OCI-LY1 (cell line): ENCODE measurements at regions not wholly inside any gene's neighbourhood (a gene's known extent, or its start where the extent isn't known, plus 50 kb on each side); places are given as distances from the start of the nearest gene placed in this dataset.

ENCODE experiments used
- H2AFZ ChIP-seq: fragments of 200-600 bp; sonication (generic), shearing (Covaris generic); 2 replicates; pipeline ENCODE4 v1.6.0; 2014; ENCODE audit warnings: antibody characterized with exemption, mild to moderate bottlenecking, low read length
- H3F3A ChIP-seq: fragments of 200-600 bp; sonication (generic), shearing (Covaris generic); 2 replicates; pipeline ENCODE4 v1.6.0; 2014; ENCODE audit warnings: mild to moderate bottlenecking, antibody characterized with exemption, low read length, moderate library complexity; ENCODE audit not compliant: insufficient read depth
- H3K27ac ChIP-seq: fragments of 200-600 bp; sonication (generic); 2 replicates; pipeline ENCODE4 v1.5.1; 2014; ENCODE audit warnings: low read length, mixed run types, mild to moderate bottlenecking, low read depth; ENCODE audit not compliant: poor library complexity, severe bottlenecking
- H3K27me3 ChIP-seq: fragments of 200-600 bp; sonication (generic); 2 replicates; pipeline ENCODE4 v1.6.0; 2014; ENCODE audit warnings: antibody characterized with exemption, mild to moderate bottlenecking, low read length, moderate library complexity; ENCODE audit not compliant: insufficient read depth
- H3K36me3 ChIP-seq: fragments of 200-600 bp; sonication (generic); 2 replicates; pipeline ENCODE4 v1.6.1; 2014; ENCODE audit warnings: mild to moderate bottlenecking, antibody characterized with exemption, low read length, moderate library complexity, mixed read lengths; ENCODE audit not compliant: insufficient read depth
- H3K4me1 ChIP-seq: fragments of 200-600 bp; sonication (generic); 2 replicates; pipeline ENCODE4 v1.5.1; 2014; ENCODE audit warnings: mild to moderate bottlenecking, low read length, moderate library complexity; ENCODE audit not compliant: insufficient read depth, severe bottlenecking
- H3K4me2 ChIP-seq: fragments of 200-600 bp; sonication (generic), shearing (Covaris generic); 2 replicates; pipeline ENCODE4 v1.6.1; 2014; ENCODE audit warnings: low read length
- H3K4me3 ChIP-seq: fragments of 200-600 bp; sonication (generic); 2 replicates; pipeline ENCODE4 v1.5.1; 2014; ENCODE audit warnings: low read length, low read depth, mild to moderate bottlenecking, mixed read lengths; ENCODE audit not compliant: poor library complexity, severe bottlenecking
- H3K79me2 ChIP-seq: fragments of 200-600 bp; shearing (Covaris generic); 2 replicates; pipeline ENCODE4 v1.6.1; 2016; ENCODE audit warnings: mixed run types, low read length, mixed read lengths; ENCODE audit not compliant: insufficient read depth
- H3K9ac ChIP-seq: fragments of 200-600 bp; sonication (generic), shearing (Covaris generic); 2 replicates; pipeline ENCODE4 v1.6.1; 2014; ENCODE audit warnings: mild to moderate bottlenecking, low read length, mixed read lengths
- H3K9me2 ChIP-seq: fragments of 200-600 bp; sonication (generic), shearing (Covaris generic); 2 replicates; pipeline ENCODE4 v1.6.1; 2014; ENCODE audit warnings: low read depth, mild to moderate bottlenecking, low read length, mixed read lengths
- H3K9me3 ChIP-seq: fragments of 200-600 bp; shearing (Covaris generic); 2 replicates; pipeline ENCODE4 v1.6.1; 2014; ENCODE audit warnings: low read length, mixed read lengths
- H4K20me1 ChIP-seq: fragments of 200-600 bp; sonication (generic), shearing (Covaris generic); 2 replicates; pipeline ENCODE4 v1.6.0; 2016; ENCODE audit warnings: mild to moderate bottlenecking, low read length; ENCODE audit not compliant: insufficient read depth
- CTCF ChIP-seq: fragments of 200-600 bp; sonication (generic), shearing (Covaris generic); IDR thresholded peaks from 2 replicates; pipeline ENCODE4 v1.5.1; 2017; ENCODE audit warnings: mild to moderate bottlenecking, antibody characterized with exemption, low read length, moderate library complexity, mixed read lengths
- EZH2 ChIP-seq: fragments of 200-600 bp; sonication (generic), shearing (Covaris generic); IDR thresholded peaks from 2 replicates; pipeline ENCODE4 v1.8.0; 2017; ENCODE audit warnings: borderline replicate concordance, mixed run types, mild to moderate bottlenecking, antibody characterized with exemption, low read length, moderate library complexity, mixed read lengths

GRCh38 chr3:111143-112069 is 85.2 kb upstream of the CHL1 start:
- Histone ChIP-seq H2AFZ (0 out of 2 replicates have a peak overlapping the region, but pooled peaks have one; percentile 10), H3K79me2 (no peaks in the 10 kb centered on the region), H3K4me3 (peak overlapping the region; percentile 50), H3K9me2 (no peaks in the 10 kb centered on the region), H3K4me1 (peaks cover 54% of the 10 kb centered on the region), H4K20me1 (no peaks in the 10 kb centered on the region), H3K27me3 (no peaks in the 10 kb centered on the region), H3F3A (no peaks in the 10 kb centered on the region), H3K9me3 (no peaks in the 10 kb centered on the region), H3K36me3 (no peaks in the 10 kb centered on the region), H3K27ac (peak overlapping the region; percentile 76), H3K4me2 (peak overlapping the region; percentile 69), H3K9ac (peak overlapping the region; percentile 34)
- TF ChIP-seq CTCF = peak; percentile 15; the same call in 1 of the 2 replicates
- no peak for TF ChIP-seq EZH2

- H4K20me1 ChIP-seq = no peaks in the 10 kb centered on the region
- no peak overlapping the region for H2AFZ ChIP-seq
- H3K4me1 ChIP-seq = peaks cover 44% of the 10 kb centered on the region
- H3K27me3 ChIP-seq = no peaks in the 10 kb centered on the region
- H3F3A ChIP-seq = no peaks in the 10 kb centered on the region
- H3K9ac ChIP-seq = no peak overlapping the region
- TF ChIP-seq EZH2 (no peak), CTCF (no peak)
- no peaks in the 10 kb centered on the region for H3K9me2 ChIP-seq
- H3K4me3 ChIP-seq = no peak overlapping the region
- no peak overlapping the region for H3K27ac ChIP-seq
- no peaks in the 10 kb centered on the region for H3K79me2 ChIP-seq
- H3K36me3 ChIP-seq = no peaks in the 10 kb centered on the region
- H3K9me3 ChIP-seq = no peaks in the 10 kb centered on the region
- H3K4me2 ChIP-seq = no peak overlapping the region
Observed at GRCh38 chr3:112773-113172, 83.8 kb upstream of the CHL1 start.

GRCh38 chr3:118666-119065 is 77.9 kb upstream of the CHL1 start:
- H3K27ac ChIP-seq = no peak overlapping the region

More at GRCh38 chr3:118666-119065, 77.9 kb upstream of the CHL1 start:
- Histone ChIP-seq H3F3A (no peaks in the 10 kb centered on the region), H3K9me2 (no peaks in the 10 kb centered on the region), H4K20me1 (no peaks in the 10 kb centered on the region), H3K4me3 (no peak overlapping the region), H3K9me3 (no peaks in the 10 kb centered on the region), H3K4me1 (peaks cover 11% of the 10 kb centered on the region), H3K4me2 (no peak overlapping the region), H2AFZ (no peak overlapping the region), H3K36me3 (no peaks in the 10 kb centered on the region), H3K27me3 (no peaks in the 10 kb centered on the region), H3K9ac (no peak overlapping the region), H3K79me2 (no peaks in the 10 kb centered on the region)
- TF ChIP-seq CTCF = no peak
- TF ChIP-seq EZH2 = no peak
